K562 (cell line): ENCODE measurements at regions not wholly inside any gene's neighbourhood (a gene's known extent, or its start where the extent isn't known, plus 50 kb on each side); places are given as distances from the start of the nearest gene placed in this dataset.

ENCODE experiments used
- ATAC-seq: fragments of 200-7000 bp; cut with Tn5 transposase; 3 replicates; pipeline ENCODE4 v1.9.1; 2020; ENCODE audit warnings: moderate library complexity
- BruUV-seq: library from RNA; stranded (reverse); fragments of 400-500 nt; replicated peaks from 2 replicates; lab custom pipeline; 2021; lab: Mats Ljungman, UMichigan
- CTCF ChIA-PET: fragments of 300-600 bp; formaldehyde crosslinking; extraction: SDS; loops from one replicate; lab custom pipeline; 2021; ENCODE audit warnings: low intra/inter-chr PET ratio; lab: Yijun Ruan, JAX
- POLR2A ChIA-PET: fragments of 300-600, 350-650 bp; sonication (Branson Sonifier 250); formaldehyde crosslinking; extraction: SDS; loops from one replicate; lab custom pipeline; 2021; ENCODE audit warnings: antibody characterized with exemption, inconsistent platforms; lab: Yijun Ruan, JAX
- DNase-seq, 4 experiments: peaks; one replicate each; pipeline versions ENCODE4 v3.0.0 to v3.0.0-alpha.2; 2011 to 2018; ENCODE audit warnings: low spot score in 3 of 4, mixed read lengths in 3 of 4; ENCODE audit errors: extremely low read depth in 1 of 4
- FAIRE-seq: peaks from 2 replicates; lab custom pipeline; 2011; peaks lifted over from hg19 to GRCh38; lab: Jason Lieb, UNC
- H2AFZ ChIP-seq: 2 replicates; pipeline ENCODE4 v1.6.0; 2011; ENCODE audit warnings: low read depth, low read length, control low read depth, inconsistent platforms
- H3K27ac ChIP-seq: fragments of 200-600 bp; 3 replicates; pipeline ENCODE4 v1.8.0; 2011; ENCODE audit warnings: low read depth, mild to moderate bottlenecking, control low read depth, inconsistent platforms, low read length, moderate library complexity, mixed read lengths; ENCODE audit errors: extremely low read depth
- H3K27me3 ChIP-seq, 2 experiments: fragments of 300-600 bp in 1 of 2; 2 replicates in 1 of 2; 3 replicates in 1 of 2; pipeline versions ENCODE4 v1.6.0 to v1.8.0; 2011; ENCODE audit warnings: inconsistent platforms in 2 of 2, low read length in 2 of 2, mild to moderate bottlenecking in 1 of 2, mixed read lengths in 1 of 2, moderate library complexity in 1 of 2; ENCODE audit not compliant: control insufficient read depth in 2 of 2, insufficient read depth in 2 of 2
- H3K36me3 ChIP-seq: fragments of 300-600 bp; 3 replicates; pipeline ENCODE4 v1.8.0; 2011; ENCODE audit warnings: mild to moderate bottlenecking, low read length, inconsistent platforms; ENCODE audit not compliant: control insufficient read depth, insufficient read depth
- H3K4me1 ChIP-seq, 2 experiments: fragments of 200-600 bp in 1 of 2; replicated peaks in 1 of 2; 2 replicates in 1 of 2; 3 replicates in 1 of 2; pipeline versions ENCODE4 v1.5.1 to v1.8.0; 2011; ENCODE audit warnings: inconsistent platforms in 2 of 2, low read length in 2 of 2, mild to moderate bottlenecking in 1 of 2, mixed read lengths in 1 of 2, moderate library complexity in 1 of 2; ENCODE audit not compliant: control insufficient read depth in 2 of 2, insufficient read depth in 2 of 2
- H3K4me2 ChIP-seq: 2 replicates; pipeline ENCODE4 v1.6.1; 2011; ENCODE audit warnings: low read length, control low read depth, inconsistent platforms, mixed read lengths; ENCODE audit not compliant: insufficient read depth
- H3K4me3 ChIP-seq: fragments of 200-600 bp; sonication (generic), shearing (Covaris generic); 2 replicates; pipeline ENCODE4 v1.5.1; 2016; ENCODE audit warnings: control low read depth, inconsistent platforms
- H3K79me2 ChIP-seq: fragments of 200-600 bp; 3 replicates; pipeline ENCODE4 v1.8.0; 2011; ENCODE audit warnings: low read length, inconsistent platforms; ENCODE audit not compliant: control insufficient read depth, insufficient read depth
- H3K9ac ChIP-seq, 2 experiments: 2 replicates each; pipeline versions ENCODE4 v1.6.0 to v1.6.1; 2011; ENCODE audit warnings: low read depth in 2 of 2, low read length in 2 of 2, control low read depth in 1 of 2, inconsistent platforms in 1 of 2, mild to moderate bottlenecking in 1 of 2, mixed read lengths in 1 of 2; ENCODE audit not compliant: insufficient read depth in 1 of 2
- H3K9me1 ChIP-seq: one replicate; pipeline ENCODE4 v1.6.0; 2011; ENCODE audit warnings: inconsistent platforms, mild to moderate bottlenecking, low read length, moderate library complexity; ENCODE audit not compliant: control insufficient read depth, insufficient read depth
- H3K9me3 ChIP-seq: replicated peaks from 2 replicates; pipeline ENCODE4 v1.5.1; 2011; ENCODE audit warnings: low read depth, low read length, inconsistent platforms; ENCODE audit not compliant: control insufficient read depth, insufficient read depth
- H4K20me1 ChIP-seq: replicated peaks from 2 replicates; pipeline ENCODE4 v1.6.1; 2011; ENCODE audit warnings: low read length, inconsistent platforms, mixed read lengths; ENCODE audit not compliant: control insufficient read depth, insufficient read depth
- ARID3A ChIP-seq: IDR thresholded peaks from 2 replicates; pipeline ENCODE4 v1.6.1; 2012; ENCODE audit warnings: low read depth, low read length, improper control_type of control experiment, borderline replicate concordance
- CC2D1A ChIP-seq: fragments of 450-650 bp; IDR thresholded peaks from 2 replicates; pipeline ENCODE4 v1.6.1; 2017; ENCODE audit warnings: mild to moderate bottlenecking
- GTF3C2 ChIP-seq: IDR thresholded peaks from 3 replicates; pipeline ENCODE4 v1.6.1; 2011; ENCODE audit warnings: borderline replicate concordance, mild to moderate bottlenecking, moderate library complexity; ENCODE audit not compliant: insufficient read length; ENCODE audit errors: extremely low read depth
- HMG20B ChIP-seq: fragments of 250-450 bp; sonication (Bioruptor Pico); IDR thresholded peaks from 2 replicates; pipeline ENCODE4 v1.5.0; 2021; ENCODE audit warnings: mild to moderate bottlenecking
- MED1 ChIP-seq: sonication (generic); formaldehyde crosslinking; IDR thresholded peaks from 2 replicates; pipeline ENCODE4 v1.8.1; 2023; ENCODE audit warnings: missing genetic modification reagents, borderline replicate concordance
- PML ChIP-seq: IDR thresholded peaks from 2 replicates; pipeline ENCODE4 v1.6.1; 2012; ENCODE audit warnings: low read length, inconsistent platforms
- PRMT5 ChIP-seq: sonication (generic); formaldehyde crosslinking; IDR thresholded peaks from 2 replicates; pipeline ENCODE4 v1.5.0; 2020; ENCODE audit warnings: missing genetic modification reagents
- ZBTB40 ChIP-seq, 2 experiments: fragments of 450-650 bp in 1 of 2; sonication (generic) in 1 of 2; formaldehyde crosslinking in 1 of 2; IDR thresholded peaks; 2 replicates each; pipeline versions ENCODE4 v1.7.1 to v1.9.0; 2016 to 2022; ENCODE audit warnings: inconsistent platforms in 1 of 2, mild to moderate bottlenecking in 1 of 2, missing genetic modification reagents in 1 of 2
- ZNF76 ChIP-seq: fragments of 250-450 bp; sonication (Bioruptor Pico); IDR thresholded peaks from 2 replicates; pipeline ENCODE4 v1.4.0; 2020; ENCODE audit warnings: mild to moderate bottlenecking, moderate library complexity, borderline replicate concordance
- WGBS: fragments of 100-300 bp; shearing (Covaris generic); methylation state at CpG from one replicate; pipeline ENCODE4 v1.1.6; 2016; ENCODE audit warnings: low coverage, mixed read lengths; ENCODE audit not compliant: insufficient coverage; ENCODE audit errors: missing lambda C conversion rate; 5-methylcytosine and 5-hydroxymethylcytosine counted together
- in situ Hi-C: fragments of 300-500 bp; cut with MboI; formaldehyde crosslinking; loops from 4 replicates; pipeline ENCODE4 v1.15.0; 2018; ENCODE audit warnings: inconsistent platforms, mixed read lengths
- intact Hi-C: fragments of 100-400 bp; cut with micrococcal nuclease; formaldehyde crosslinking; loops from 2 replicates; pipeline ENCODE4 v1.14.2; 2022

- no peaks in the 10 kb centered on the region for H3K4me1 ChIP-seq
- H2AFZ ChIP-seq: no peak overlapping the region
- no peaks in the 10 kb centered on the region for H3K9me1 ChIP-seq
- H3K27me3 ChIP-seq: no peaks in the 10 kb centered on the region
- H3K27ac ChIP-seq: no peak overlapping the region
- in situ Hi-C loops: no loop called here
- FAIRE-seq (no peak), ATAC-seq (no peak), DNase-seq (no peak)
- H3K9ac ChIP-seq: no peak overlapping the region
- POLR2A ChIA-PET: interaction anchor here (0.7 kb wide), 1 partner anchor 128 kb away, joined by 3 read pairs; no protein-coding TSS in a partner anchor
- 91% methylated on average over 1 of the region's 1 CpG for WGBS
- H3K4me3 ChIP-seq: no peak overlapping the region
- CTCF ChIA-PET: no interaction called here
- intact Hi-C loops: no loop called here
- no peaks in the 10 kb centered on the region for H4K20me1 ChIP-seq
- no peaks in the 10 kb centered on the region for H3K9me3 ChIP-seq
- H3K36me3 ChIP-seq: no peaks in the 10 kb centered on the region
- BruUV-seq: no TSS peak
- H3K4me2 ChIP-seq: no peak overlapping the region
- no peaks in the 10 kb centered on the region for H3K79me2 ChIP-seq
- TF ChIP-seq CC2D1A (no peak), GTF3C2 (no peak), PML (no peak), HMG20B (CRISPR knock-in tag) (no peak), ARID3A (no peak), ZNF76 (CRISPR knock-in tag) (no peak), PRMT5 (CRISPR knock-in tag) (no peak), MED1 (no peak), ZBTB40 (IDR thresholded peaks at IDR 0.05) (no peak), ZBTB40 (CRISPR knock-in tag; IDR thresholded peaks at IDR 0.05) (no peak)
Observed at GRCh38 chr2:144865670-144866069, 345.8 kb upstream of the ZEB2 start.
